ENCODE measurements at regions not wholly inside any gene's neighbourhood (a gene's known extent, or its start where the extent isn't known, plus 50 kb on each side); places are given as distances from the start of the nearest gene placed in this dataset.

DNA sequence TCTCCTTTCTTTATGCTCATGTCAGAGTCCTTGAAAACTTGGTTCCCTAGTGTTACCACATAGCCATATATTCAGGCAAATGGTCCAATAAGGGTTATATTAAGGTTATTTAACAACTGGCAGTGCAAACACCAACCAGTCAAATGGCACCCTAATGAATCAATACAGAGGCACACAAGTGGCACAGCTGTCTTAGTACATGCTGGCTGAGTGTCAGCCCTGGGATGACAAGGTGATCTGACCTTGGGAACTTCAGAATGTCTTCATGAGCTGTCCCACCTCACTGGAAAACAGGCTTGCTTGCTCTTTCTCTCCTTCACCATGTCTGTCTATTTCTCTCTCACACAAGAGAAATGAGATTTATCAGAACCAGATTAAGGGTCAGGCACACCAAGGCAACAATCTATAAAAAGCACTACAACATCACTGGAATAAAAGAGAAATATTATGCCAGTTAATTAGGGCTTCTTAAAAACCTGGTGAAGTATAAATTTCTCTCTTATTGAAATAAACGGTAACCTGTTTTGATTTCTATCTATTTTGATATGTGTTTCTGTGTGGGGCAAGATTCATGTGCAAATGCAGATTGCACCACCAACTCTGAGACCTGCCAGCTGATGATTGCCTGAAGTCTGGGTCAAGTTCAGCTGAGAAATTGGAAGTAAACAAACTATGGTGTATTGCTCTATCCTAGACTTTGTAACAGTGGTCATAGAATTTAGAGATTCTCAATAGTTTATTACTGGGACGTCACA is 140.7 kb downstream of the SREK1 start:
- TF ChIP-seq CTCF (IDR thresholded peaks at IDR 0.05) (no peak), POLR2A (IDR thresholded peaks at IDR 0.05) (no peak)

All from suprapubic skin (tissue), 3 donors.